A549 (cell line): ENCODE measurements at regions not wholly inside any gene's neighbourhood (a gene's known extent, or its start where the extent isn't known, plus 50 kb on each side); places are given as distances from the start of the nearest gene placed in this dataset.

Experiments
- BCL3 ChIP-seq: fragments of >200 bp; sonication (Bioruptor Twin); formaldehyde crosslinking; IDR thresholded peaks from 3 replicates; pipeline ENCODE4 v1.6.1; 2016
- CTCF ChIP-seq: fragments of >200 bp; sonication (Bioruptor Twin); formaldehyde crosslinking; IDR thresholded peaks from 3 replicates; pipeline ENCODE4 v1.5.1; 2016
- EHMT2 ChIP-seq: fragments of 200-600 bp; sonication (generic); IDR thresholded peaks from 2 replicates; pipeline ENCODE4 v1.6.1; 2016; ENCODE audit warnings: antibody characterized with exemption, low read depth, mild to moderate bottlenecking, moderate library complexity
- JUN ChIP-seq, 2 experiments: fragments of >200 bp; sonication (Bioruptor Twin); formaldehyde crosslinking; IDR thresholded peaks; 2 replicates in 1 of 2; 3 replicates in 1 of 2; pipeline ENCODE4 v1.6.1; 2016 to 2017
- POLR2A ChIP-seq: IDR thresholded peaks from 2 replicates; pipeline ENCODE4 v1.6.1; 2012; ENCODE audit warnings: mild to moderate bottlenecking, low read length
- RAD21 ChIP-seq, 2 experiments: fragments of >200 bp in 1 of 2; sonication (Bioruptor Twin) in 1 of 2; formaldehyde crosslinking in 1 of 2; IDR thresholded peaks in 1 of 2; conservative IDR thresholded peaks in 1 of 2; 2 replicates in 1 of 2; 3 replicates in 1 of 2; pipeline ENCODE4 v1.6.1; 2012 to 2018; ENCODE audit warnings: inconsistent platforms in 1 of 2
- USF2 ChIP-seq: fragments of 450-650 bp; IDR thresholded peaks from 2 replicates; pipeline ENCODE4 v1.6.1; 2014; ENCODE audit warnings: antibody characterized with exemption
- TF ChIP-seq, protein P1 (sequence below): fragments of 250-450 bp; sonication (Bioruptor Pico); IDR thresholded peaks from 2 replicates; pipeline ENCODE4 v1.5.0; 2021; ENCODE audit warnings: mild to moderate bottlenecking, moderate library complexity, borderline replicate concordance

DNA sequence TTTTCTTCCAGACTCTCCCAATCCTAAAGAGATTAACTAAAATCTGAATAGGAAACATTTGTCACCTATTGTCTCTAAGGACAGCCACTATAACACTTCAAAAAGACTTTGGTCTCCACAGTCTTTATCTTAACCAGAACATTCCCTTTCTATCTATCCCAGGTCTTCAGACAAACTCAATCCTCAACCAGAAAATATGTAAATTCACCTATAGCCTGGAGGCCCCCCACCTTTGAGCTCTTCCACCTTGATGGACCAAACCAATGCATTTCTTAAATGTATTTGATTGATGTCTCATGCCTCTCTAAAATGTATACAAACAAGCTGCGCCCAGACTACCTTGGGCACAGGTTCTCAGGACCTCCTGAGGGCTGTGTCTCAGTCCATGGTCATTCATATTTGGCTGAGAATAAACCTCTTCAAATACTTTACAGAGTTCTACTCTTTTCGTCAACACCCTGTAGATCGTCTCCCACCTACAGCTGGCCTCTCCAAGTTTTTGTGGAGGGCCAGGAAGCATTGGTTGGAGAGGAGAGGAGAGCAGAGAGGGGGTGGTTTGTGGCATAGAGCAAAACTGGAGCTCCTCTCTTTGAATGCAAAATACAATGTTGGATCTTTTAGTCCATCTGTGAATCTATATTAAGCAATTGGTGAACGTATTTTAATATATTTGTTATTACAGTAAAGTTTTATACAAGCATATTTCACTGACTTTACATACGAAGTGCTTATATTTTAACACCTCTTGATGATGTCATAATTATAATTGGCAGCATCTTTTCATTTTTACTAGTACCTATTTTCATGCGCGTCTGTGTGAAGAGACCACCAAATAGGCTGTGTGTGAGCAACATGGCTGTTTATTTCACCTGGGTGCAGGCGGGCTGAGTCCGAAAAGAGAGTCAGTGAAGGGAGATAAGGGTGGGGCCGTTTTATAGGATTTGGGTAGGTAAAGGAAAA is 230.7 kb upstream of the DUSP10 start:
- TF ChIP-seq CTCF (no peak), JUN (IDR thresholded peaks at IDR 0.05) (no peak), USF2 (no peak), POLR2A (no peak), BCL3 (no peak), RAD21 (conservative IDR thresholded peaks at IDR 0.05 in 1 of 2, IDR thresholded peaks at IDR 0.05 in 1 of 2) (no peak), EHMT2 (no peak)
- TF ChIP-seq, protein P1, sequence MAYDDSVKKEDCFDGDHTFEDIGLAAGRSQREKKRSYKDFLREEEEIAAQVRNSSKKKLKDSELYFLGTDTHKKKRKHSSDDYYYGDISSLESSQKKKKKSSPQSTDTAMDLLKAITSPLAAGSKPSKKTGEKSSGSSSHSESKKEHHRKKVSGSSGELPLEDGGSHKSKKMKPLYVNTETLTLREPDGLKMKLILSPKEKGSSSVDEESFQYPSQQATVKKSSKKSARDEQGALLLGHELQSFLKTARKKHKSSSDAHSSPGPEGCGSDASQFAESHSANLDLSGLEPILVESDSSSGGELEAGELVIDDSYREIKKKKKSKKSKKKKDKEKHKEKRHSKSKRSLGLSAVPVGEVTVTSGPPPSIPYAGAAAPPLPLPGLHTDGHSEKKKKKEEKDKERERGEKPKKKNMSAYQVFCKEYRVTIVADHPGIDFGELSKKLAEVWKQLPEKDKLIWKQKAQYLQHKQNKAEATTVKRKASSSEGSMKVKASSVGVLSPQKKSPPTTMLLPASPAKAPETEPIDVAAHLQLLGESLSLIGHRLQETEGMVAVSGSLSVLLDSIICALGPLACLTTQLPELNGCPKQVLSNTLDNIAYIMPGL (CRISPR knock-in tag) = no peak
